Spinal cord (tissue), 9 donors: ENCODE measurements at regions not wholly inside any gene's neighbourhood (a gene's known extent, or its start where the extent isn't known, plus 50 kb on each side); places are given as distances from the start of the nearest gene placed in this dataset.

Experiments
- DNase-seq, 6 donors: peaks; one replicate each; pipeline versions ENCODE4 v3.0.0 to v3.0.0-alpha.2; 2013 to 2015; ENCODE audit warnings: low spot score in 6 of 6, low read depth in 4 of 6
- H3K27ac ChIP-seq: one replicate; pipeline ENCODE4 v1.5.1; 2013; ENCODE audit warnings: low read depth, low read length, control low read depth
- H3K27me3 ChIP-seq: one replicate; pipeline ENCODE4 v1.6.1; 2013; ENCODE audit warnings: low read length; ENCODE audit not compliant: control insufficient read depth, insufficient read depth
- H3K36me3 ChIP-seq: one replicate; pipeline ENCODE4 v1.6.1; 2013; ENCODE audit warnings: low read length; ENCODE audit not compliant: control insufficient read depth, insufficient read depth
- H3K4me1 ChIP-seq: one replicate; pipeline ENCODE4 v1.6.1; 2013; ENCODE audit warnings: low read length; ENCODE audit not compliant: control insufficient read depth, insufficient read depth
- H3K4me3 ChIP-seq: one replicate; pipeline ENCODE4 v1.5.1; 2013; ENCODE audit warnings: low read depth, low read length, control low read depth
- H3K9me3 ChIP-seq: one replicate; pipeline ENCODE4 v1.6.1; 2013; ENCODE audit warnings: low read length; ENCODE audit not compliant: control insufficient read depth, insufficient read depth
- WGBS: methylation state at CpG from one replicate; pipeline ENCODE4 v1.1.5; 2013; ENCODE audit warnings: missing lambda C conversion rate; ENCODE audit not compliant: insufficient coverage; 5-methylcytosine and 5-hydroxymethylcytosine counted together
- donor health status: healthy.

GRCh38 chr20:12047838-12048432 is 130.2 kb downstream of the BTBD3 start:
- 100% methylated on average over 1 of the region's 1 CpG for WGBS

DNA sequence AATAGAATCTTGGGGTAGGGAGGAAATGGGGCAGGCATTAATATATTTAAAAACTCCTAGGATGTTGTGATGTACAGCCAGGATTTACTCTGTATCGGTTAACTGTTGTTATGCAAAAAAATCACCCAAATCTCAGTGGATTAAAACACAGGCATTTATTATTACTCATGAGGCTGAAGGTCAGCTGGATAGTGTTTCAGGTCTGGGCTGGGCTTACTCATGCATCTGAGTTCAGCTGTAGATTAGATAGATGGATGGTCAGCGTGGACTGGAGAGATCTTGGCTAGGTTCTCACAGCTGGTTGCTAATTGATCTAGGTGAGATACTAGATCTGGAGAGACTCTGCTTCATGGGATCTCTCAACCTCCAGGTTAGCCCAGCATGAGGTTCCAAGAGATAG is 131.4 kb downstream of the BTBD3 start:
- no peaks in the 10 kb centered on the region for H3K9me3 ChIP-seq
- H3K27me3 ChIP-seq = no peaks in the 10 kb centered on the region
- no peaks in the 10 kb centered on the region for H3K4me1 ChIP-seq
- WGBS = 83% methylated on average over 1 of the region's 2 CpGs
- no peak for DNase-seq
- H3K27ac ChIP-seq = no peak overlapping the region
- no peaks in the 10 kb centered on the region for H3K36me3 ChIP-seq
- H3K4me3 ChIP-seq = no peak overlapping the region

More at GRCh38 chr20:12047838-12048432, 130.2 kb downstream of the BTBD3 start:
- Histone ChIP-seq H3K27me3 (no peaks in the 10 kb centered on the region), H3K4me3 (no peak overlapping the region), H3K27ac (no peak overlapping the region), H3K4me1 (no peaks in the 10 kb centered on the region), H3K9me3 (no peaks in the 10 kb centered on the region), H3K36me3 (no peaks in the 10 kb centered on the region)
- DNase-seq = no peak

- 80% methylated on average over 4 of the region's 9 CpGs for whole genome bisulfite sequencing
- Histone ChIP-seq H3K9me3 (no peaks in the 10 kb centered on the region), H3K27me3 (no peaks in the 10 kb centered on the region), H3K36me3 (no peaks in the 10 kb centered on the region), H3K27ac (no peak overlapping the region), H3K4me3 (no peak overlapping the region), H3K4me1 (no peaks in the 10 kb centered on the region)
- DNase-seq = no peak
Observed at GRCh38 chr20:12051206-12052163, 133.8 kb downstream of the BTBD3 start.

DNA sequence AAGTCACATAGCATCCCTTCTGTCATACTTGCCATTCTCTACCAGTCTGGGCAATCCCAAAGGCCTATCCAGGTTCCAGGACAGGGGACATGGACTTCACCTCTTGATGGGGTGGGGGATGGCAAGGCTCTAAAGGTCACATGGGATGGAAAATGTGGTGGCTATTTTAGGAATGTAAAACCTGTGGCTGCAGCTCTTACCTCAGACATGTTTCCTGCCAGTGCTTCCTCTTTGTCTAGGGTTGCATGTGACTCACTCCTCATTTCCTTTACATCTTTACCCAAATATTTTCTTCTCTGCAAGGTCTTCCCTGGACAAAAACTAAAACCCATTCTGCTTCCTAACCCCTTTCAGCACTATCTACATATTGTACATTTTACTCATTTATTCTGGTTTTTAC is 135.7 kb downstream of the BTBD3 start:
- H3K4me1 ChIP-seq = no peaks in the 10 kb centered on the region
- no peak overlapping the region for H3K27ac ChIP-seq
- DNase-seq = no peak
- H3K4me3 ChIP-seq = no peak overlapping the region
- no peaks in the 10 kb centered on the region for H3K9me3 ChIP-seq
- no peaks in the 10 kb centered on the region for H3K36me3 ChIP-seq
- no peaks in the 10 kb centered on the region for H3K27me3 ChIP-seq

DNA sequence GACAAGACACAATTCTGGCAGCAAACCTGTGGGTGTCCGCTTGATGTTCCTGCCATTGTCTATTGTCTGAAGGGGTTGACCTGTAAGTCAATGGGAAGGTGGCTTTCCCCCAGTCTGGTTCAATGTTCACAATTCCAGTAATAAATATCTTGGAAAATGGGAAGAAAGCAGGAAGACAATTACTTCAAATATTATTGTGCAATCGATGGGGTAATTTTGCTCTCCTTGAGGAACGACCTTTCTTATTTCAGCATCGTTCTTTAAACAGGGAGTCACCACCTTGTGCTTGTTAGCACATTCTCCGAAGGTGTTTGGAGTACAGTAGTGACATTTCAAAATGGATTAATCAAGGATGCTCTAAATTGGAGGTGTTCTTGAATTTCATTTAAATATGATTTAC is 136.9 kb downstream of the BTBD3 start:
- no peak overlapping the region for H3K4me3 ChIP-seq
- no peaks in the 10 kb centered on the region for H3K27me3 ChIP-seq
- no peaks in the 10 kb centered on the region for H3K36me3 ChIP-seq
- no peak overlapping the region for H3K27ac ChIP-seq
- DNase-seq = no peak
- WGBS = no CpG with 5 or more reads among the region's 5 CpGs
- no peaks in the 10 kb centered on the region for H3K4me1 ChIP-seq
- no peaks in the 10 kb centered on the region for H3K9me3 ChIP-seq

DNA sequence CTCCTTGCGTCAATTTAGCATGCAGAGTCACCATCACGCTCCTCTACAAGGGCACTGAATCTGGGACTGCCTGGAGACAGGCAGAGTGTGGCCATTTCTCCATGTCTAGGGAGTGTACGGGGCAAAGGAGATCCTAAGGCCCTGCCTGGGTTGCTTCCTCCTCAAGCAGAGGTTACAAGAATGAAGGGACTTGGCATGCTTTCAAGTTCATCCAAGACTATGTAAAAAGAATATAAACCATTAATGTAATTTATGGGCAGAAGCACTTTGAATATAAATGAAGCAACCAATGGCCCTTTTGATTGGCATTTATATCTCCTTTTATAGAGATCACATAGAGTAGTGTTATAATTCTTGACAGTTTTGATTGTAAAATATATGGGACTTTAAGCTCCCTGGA is 137.5 kb downstream of the BTBD3 start:
- Histone ChIP-seq H3K36me3 (no peaks in the 10 kb centered on the region), H3K9me3 (no peaks in the 10 kb centered on the region), H3K27me3 (no peaks in the 10 kb centered on the region), H3K27ac (no peak overlapping the region), H3K4me1 (no peaks in the 10 kb centered on the region), H3K4me3 (no peak overlapping the region)
- no peak for DNase-seq
- 100% methylated on average over 1 of the region's 3 CpGs for WGBS

GRCh38 chr20:12056839-12057238 is 139.1 kb downstream of the BTBD3 start:
- Histone ChIP-seq H3K27me3 (no peaks in the 10 kb centered on the region), H3K27ac (no peak overlapping the region), H3K4me3 (no peak overlapping the region), H3K36me3 (no peaks in the 10 kb centered on the region), H3K4me1 (no peaks in the 10 kb centered on the region), H3K9me3 (no peaks in the 10 kb centered on the region)
- peak in 1 of 6 donors; percentile 11 for DNase-seq
- WGBS = 53% methylated on average over 2 of the region's 2 CpGs

DNA sequence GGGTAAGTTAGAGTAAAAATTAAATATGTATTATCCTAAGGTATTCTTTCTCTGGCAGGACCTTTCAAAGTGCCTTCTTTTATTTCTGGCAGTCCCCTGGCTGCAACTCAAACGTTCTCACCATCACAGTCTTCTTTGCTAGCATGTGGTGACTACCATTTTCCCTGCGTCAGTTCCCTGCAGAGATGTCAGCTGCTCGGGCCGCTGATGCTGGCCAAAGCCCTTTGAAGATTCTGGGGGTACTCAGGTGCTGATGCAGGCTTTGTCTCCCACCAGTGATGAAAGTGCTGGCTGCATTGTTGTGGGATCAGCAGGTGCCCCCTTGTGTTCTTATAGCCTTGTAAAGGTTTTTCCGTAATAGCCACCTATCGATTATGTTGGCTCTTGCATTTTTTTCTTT is 140.1 kb downstream of the BTBD3 start:
- Histone ChIP-seq H3K27ac (no peak overlapping the region), H3K9me3 (no peaks in the 10 kb centered on the region), H3K4me3 (no peak overlapping the region), H3K27me3 (no peaks in the 10 kb centered on the region), H3K36me3 (no peaks in the 10 kb centered on the region), H3K4me1 (no peaks in the 10 kb centered on the region)
- no peak for DNase-seq
- WGBS = 61% methylated on average over 6 of the region's 6 CpGs

GRCh38 chr20:12058216-12058615 is 140.5 kb downstream of the BTBD3 start:
- H3K27me3 ChIP-seq = no peaks in the 10 kb centered on the region
- H3K36me3 ChIP-seq = no peaks in the 10 kb centered on the region
- no peak for DNase-seq
- no peaks in the 10 kb centered on the region for H3K9me3 ChIP-seq
- H3K4me3 ChIP-seq = no peak overlapping the region
- 71% methylated on average over 2 of the region's 4 CpGs for WGBS
- no peaks in the 10 kb centered on the region for H3K4me1 ChIP-seq
- H3K27ac ChIP-seq = no peak overlapping the region

DNA sequence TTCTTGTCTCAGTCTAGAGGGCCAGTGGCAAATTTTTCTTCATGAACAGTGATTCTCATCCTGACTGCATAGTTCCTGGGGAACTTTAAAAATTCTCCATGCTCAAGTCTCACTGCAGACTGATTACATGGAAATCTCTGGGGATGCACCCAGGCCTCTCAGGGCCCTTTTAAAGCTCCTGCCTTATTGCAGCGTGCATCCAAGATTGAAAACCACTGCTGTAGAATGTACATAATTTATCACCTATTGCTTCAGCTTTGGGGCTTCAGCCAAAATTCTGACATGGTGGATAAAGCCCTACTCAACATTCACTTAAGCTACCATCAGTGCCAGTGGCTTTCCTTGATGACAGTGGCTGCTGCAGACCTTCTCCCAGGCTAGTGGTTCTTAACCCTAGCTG is 143.8 kb downstream of the BTBD3 start:
- DNase-seq = no peak
- H3K27ac ChIP-seq = no peak overlapping the region
- H3K4me1 ChIP-seq = no peaks in the 10 kb centered on the region
- 60% methylated on average over 1 of the region's 1 CpG for WGBS
- H3K36me3 ChIP-seq = peaks cover 3% of the 10 kb centered on the region
- H3K9me3 ChIP-seq = peaks cover 2% of the 10 kb centered on the region
- no peaks in the 10 kb centered on the region for H3K27me3 ChIP-seq
- H3K4me3 ChIP-seq = no peak overlapping the region
